ENCODE measurements at regions not wholly inside any gene's neighbourhood (a gene's known extent, or its start where the extent isn't known, plus 50 kb on each side); places are given as distances from the start of the nearest gene placed in this dataset.
"Not testable (repeated sequence)": the region's sequence is repeated elsewhere in the genome, so short reads cannot be mapped to it uniquely, and the experiment has no call there.

- DNase-seq: no peak
Observed at GRCh38 chr12:29929295-29929694, 145.6 kb upstream of the TMTC1 start.

- no peak for DNase-seq
Observed at GRCh38 chr12:29921307-29921706, 137.6 kb upstream of the TMTC1 start.

- DNase-seq: no peak
Observed at GRCh38 chr12:29908157-29908556, 124.4 kb upstream of the TMTC1 start.

- DNase-seq: no peak
Observed at GRCh38 chr12:29907461-29907860, 123.7 kb upstream of the TMTC1 start.

- no peak for DNase-seq
Observed at GRCh38 chr12:29902043-29902442, 118.3 kb upstream of the TMTC1 start.

GRCh38 chr12:29901585-29901984 lies 117.8 kb upstream of the TMTC1 start:
- no peak for DNase-seq

- no peak for DNase-seq
Observed at GRCh38 chr12:29899212-29899931, 115.6 kb upstream of the TMTC1 start.

- DNase-seq: no peak
Observed at GRCh38 chr12:29895966-29896365, 112.2 kb upstream of the TMTC1 start.

- DNase-seq: no peak
Observed at GRCh38 chr12:29893002-29893401, 109.3 kb upstream of the TMTC1 start.

GRCh38 chr12:29891792-29892191 lies 108.0 kb upstream of the TMTC1 start:
- DNase-seq: no peak

- DNase-seq: peak; percentile 63
Observed at GRCh38 chr12:29889737-29890136, 106.0 kb upstream of the TMTC1 start.

GRCh38 chr12:29888777-29889176 lies 105.0 kb upstream of the TMTC1 start:
- no peak for DNase-seq

GRCh38 chr12:29884957-29885356 lies 101.2 kb upstream of the TMTC1 start:
- DNase-seq: not testable (repeated sequence)

- DNase-seq: no peak
Observed at GRCh38 chr12:29883941-29884554, 100.3 kb upstream of the TMTC1 start.

- no peak for DNase-seq
Observed at GRCh38 chr12:29883525-29883924, 99.8 kb upstream of the TMTC1 start.

- no peak for DNase-seq
Observed at GRCh38 chr12:29882846-29883245, 99.1 kb upstream of the TMTC1 start.

- no peak for DNase-seq
Observed at GRCh38 chr12:29880987-29881386, 97.2 kb upstream of the TMTC1 start.

- DNase-seq: no peak
Observed at GRCh38 chr12:29879606-29880308, 96.0 kb upstream of the TMTC1 start.

GRCh38 chr12:29869946-29870345 lies 86.2 kb upstream of the TMTC1 start:
- DNase-seq: no peak

GRCh38 chr12:29867823-29868222 lies 84.1 kb upstream of the TMTC1 start:
- DNase-seq: no peak

GRCh38 chr12:29863665-29864064 lies 79.9 kb upstream of the TMTC1 start:
- no peak for DNase-seq

GRCh38 chr12:29858270-29858786 lies 74.6 kb upstream of the TMTC1 start:
- no peak for DNase-seq

- DNase-seq: no peak
Observed at GRCh38 chr12:29847246-29847645, 63.5 kb upstream of the TMTC1 start.

GRCh38 chr12:29844667-29845066 lies 60.9 kb upstream of the TMTC1 start:
- DNase-seq: no peak
